H1 (cell line): ENCODE measurements at regions not wholly inside any gene's neighbourhood (a gene's known extent, or its start where the extent isn't known, plus 50 kb on each side); places are given as distances from the start of the nearest gene placed in this dataset.

ENCODE experiments used
- EZH2 ChIP-seq: fragments of 200-600 bp; sonication (generic); IDR thresholded peaks from 2 replicates; pipeline ENCODE4 v1.7.1; 2012; ENCODE audit warnings: low read depth, mild to moderate bottlenecking, moderate library complexity, low read length, inconsistent platforms; ENCODE audit not compliant: severe bottlenecking
- FOSL1 ChIP-seq: IDR thresholded peaks from 2 replicates; pipeline ENCODE4 v1.6.1; 2011; ENCODE audit warnings: mild to moderate bottlenecking, low read depth, low read length, moderate library complexity; ENCODE audit not compliant: insufficient read depth
- HDAC2 ChIP-seq, 2 experiments: fragments of 300-600 bp in 1 of 2; sonication (generic) in 1 of 2; IDR thresholded peaks; 2 replicates each; pipeline ENCODE4 v1.6.1; 2011 to 2012; ENCODE audit warnings: low read depth in 2 of 2, low read length in 2 of 2, mild to moderate bottlenecking in 2 of 2, moderate library complexity in 2 of 2, borderline replicate concordance in 1 of 2, inconsistent platforms in 1 of 2
- HDAC6 ChIP-seq: IDR thresholded peaks from one replicate; pipeline ENCODE4 v1.7.1; 2012; ENCODE audit warnings: low read depth, mild to moderate bottlenecking, inconsistent platforms, low read length, moderate library complexity
- KDM5A ChIP-seq: fragments of 200-600 bp; IDR thresholded peaks from 2 replicates; pipeline ENCODE4 v1.7.1; 2012; ENCODE audit warnings: mild to moderate bottlenecking, low read length, inconsistent platforms, mixed read lengths
- SIN3A ChIP-seq, 2 experiments: IDR thresholded peaks in 1 of 2; conservative IDR thresholded peaks in 1 of 2; 2 replicates each; pipeline ENCODE4 v1.6.1; 2011 to 2012; ENCODE audit warnings: low read length in 2 of 2, improper control_type of control experiment in 1 of 2, low read depth in 1 of 2, mild to moderate bottlenecking in 1 of 2
- SIRT6 ChIP-seq: IDR thresholded peaks from one replicate; pipeline ENCODE4 v1.7.1; 2012; ENCODE audit warnings: low read length, inconsistent platforms
- SP4 ChIP-seq: IDR thresholded peaks from 2 replicates; pipeline ENCODE4 v1.6.1; 2012; ENCODE audit warnings: low read length, inconsistent platforms
- SRF ChIP-seq: IDR thresholded peaks from 2 replicates; pipeline ENCODE4 v1.6.1; 2011; ENCODE audit warnings: mild to moderate bottlenecking, low read depth, low read length, moderate library complexity
- TAF1 ChIP-seq: IDR thresholded peaks from 2 replicates; pipeline ENCODE4 v1.6.1; 2011; ENCODE audit warnings: mild to moderate bottlenecking, low read depth, low read length
- TAF7 ChIP-seq: optimal IDR thresholded peaks from 2 replicates; pipeline ENCODE3; 2011; ENCODE audit warnings: low read depth, mild to moderate bottlenecking, inconsistent platforms, low read length, moderate library complexity, borderline replicate concordance
- TBP ChIP-seq: IDR thresholded peaks from 2 replicates; pipeline ENCODE4 v1.6.1; 2011; ENCODE audit warnings: low read depth, low read length, improper control_type of control experiment
- TF ChIP-seq, protein P1 (sequence below): fragments of 300-600 bp; sonication (generic); IDR thresholded peaks from 2 replicates; pipeline ENCODE4 v1.7.1; 2012; ENCODE audit warnings: low read length, moderate library complexity, mild to moderate bottlenecking, inconsistent platforms; ENCODE audit not compliant: insufficient replicate concordance

DNA sequence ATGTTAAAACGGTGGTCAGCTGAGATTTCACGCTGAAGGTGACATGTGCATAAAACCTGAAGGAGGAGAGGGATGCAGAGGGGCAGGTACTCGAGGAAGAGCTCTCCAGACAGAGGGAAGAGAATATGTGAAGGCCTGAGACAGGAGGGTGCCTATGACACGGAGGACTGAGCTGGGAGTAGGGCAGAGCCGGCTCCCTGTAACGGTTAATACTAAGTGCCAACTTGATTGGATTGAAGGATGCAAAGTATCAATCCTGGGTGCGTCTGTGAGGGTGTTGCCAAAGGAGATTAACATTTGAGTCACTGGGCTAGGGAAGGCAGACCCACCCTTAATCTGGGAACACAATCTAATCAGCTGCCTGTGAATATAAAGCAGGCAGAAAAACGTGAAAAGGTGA, 136.2 kb upstream of the SYT6 start (continued):
- TF ChIP-seq, protein P1, sequence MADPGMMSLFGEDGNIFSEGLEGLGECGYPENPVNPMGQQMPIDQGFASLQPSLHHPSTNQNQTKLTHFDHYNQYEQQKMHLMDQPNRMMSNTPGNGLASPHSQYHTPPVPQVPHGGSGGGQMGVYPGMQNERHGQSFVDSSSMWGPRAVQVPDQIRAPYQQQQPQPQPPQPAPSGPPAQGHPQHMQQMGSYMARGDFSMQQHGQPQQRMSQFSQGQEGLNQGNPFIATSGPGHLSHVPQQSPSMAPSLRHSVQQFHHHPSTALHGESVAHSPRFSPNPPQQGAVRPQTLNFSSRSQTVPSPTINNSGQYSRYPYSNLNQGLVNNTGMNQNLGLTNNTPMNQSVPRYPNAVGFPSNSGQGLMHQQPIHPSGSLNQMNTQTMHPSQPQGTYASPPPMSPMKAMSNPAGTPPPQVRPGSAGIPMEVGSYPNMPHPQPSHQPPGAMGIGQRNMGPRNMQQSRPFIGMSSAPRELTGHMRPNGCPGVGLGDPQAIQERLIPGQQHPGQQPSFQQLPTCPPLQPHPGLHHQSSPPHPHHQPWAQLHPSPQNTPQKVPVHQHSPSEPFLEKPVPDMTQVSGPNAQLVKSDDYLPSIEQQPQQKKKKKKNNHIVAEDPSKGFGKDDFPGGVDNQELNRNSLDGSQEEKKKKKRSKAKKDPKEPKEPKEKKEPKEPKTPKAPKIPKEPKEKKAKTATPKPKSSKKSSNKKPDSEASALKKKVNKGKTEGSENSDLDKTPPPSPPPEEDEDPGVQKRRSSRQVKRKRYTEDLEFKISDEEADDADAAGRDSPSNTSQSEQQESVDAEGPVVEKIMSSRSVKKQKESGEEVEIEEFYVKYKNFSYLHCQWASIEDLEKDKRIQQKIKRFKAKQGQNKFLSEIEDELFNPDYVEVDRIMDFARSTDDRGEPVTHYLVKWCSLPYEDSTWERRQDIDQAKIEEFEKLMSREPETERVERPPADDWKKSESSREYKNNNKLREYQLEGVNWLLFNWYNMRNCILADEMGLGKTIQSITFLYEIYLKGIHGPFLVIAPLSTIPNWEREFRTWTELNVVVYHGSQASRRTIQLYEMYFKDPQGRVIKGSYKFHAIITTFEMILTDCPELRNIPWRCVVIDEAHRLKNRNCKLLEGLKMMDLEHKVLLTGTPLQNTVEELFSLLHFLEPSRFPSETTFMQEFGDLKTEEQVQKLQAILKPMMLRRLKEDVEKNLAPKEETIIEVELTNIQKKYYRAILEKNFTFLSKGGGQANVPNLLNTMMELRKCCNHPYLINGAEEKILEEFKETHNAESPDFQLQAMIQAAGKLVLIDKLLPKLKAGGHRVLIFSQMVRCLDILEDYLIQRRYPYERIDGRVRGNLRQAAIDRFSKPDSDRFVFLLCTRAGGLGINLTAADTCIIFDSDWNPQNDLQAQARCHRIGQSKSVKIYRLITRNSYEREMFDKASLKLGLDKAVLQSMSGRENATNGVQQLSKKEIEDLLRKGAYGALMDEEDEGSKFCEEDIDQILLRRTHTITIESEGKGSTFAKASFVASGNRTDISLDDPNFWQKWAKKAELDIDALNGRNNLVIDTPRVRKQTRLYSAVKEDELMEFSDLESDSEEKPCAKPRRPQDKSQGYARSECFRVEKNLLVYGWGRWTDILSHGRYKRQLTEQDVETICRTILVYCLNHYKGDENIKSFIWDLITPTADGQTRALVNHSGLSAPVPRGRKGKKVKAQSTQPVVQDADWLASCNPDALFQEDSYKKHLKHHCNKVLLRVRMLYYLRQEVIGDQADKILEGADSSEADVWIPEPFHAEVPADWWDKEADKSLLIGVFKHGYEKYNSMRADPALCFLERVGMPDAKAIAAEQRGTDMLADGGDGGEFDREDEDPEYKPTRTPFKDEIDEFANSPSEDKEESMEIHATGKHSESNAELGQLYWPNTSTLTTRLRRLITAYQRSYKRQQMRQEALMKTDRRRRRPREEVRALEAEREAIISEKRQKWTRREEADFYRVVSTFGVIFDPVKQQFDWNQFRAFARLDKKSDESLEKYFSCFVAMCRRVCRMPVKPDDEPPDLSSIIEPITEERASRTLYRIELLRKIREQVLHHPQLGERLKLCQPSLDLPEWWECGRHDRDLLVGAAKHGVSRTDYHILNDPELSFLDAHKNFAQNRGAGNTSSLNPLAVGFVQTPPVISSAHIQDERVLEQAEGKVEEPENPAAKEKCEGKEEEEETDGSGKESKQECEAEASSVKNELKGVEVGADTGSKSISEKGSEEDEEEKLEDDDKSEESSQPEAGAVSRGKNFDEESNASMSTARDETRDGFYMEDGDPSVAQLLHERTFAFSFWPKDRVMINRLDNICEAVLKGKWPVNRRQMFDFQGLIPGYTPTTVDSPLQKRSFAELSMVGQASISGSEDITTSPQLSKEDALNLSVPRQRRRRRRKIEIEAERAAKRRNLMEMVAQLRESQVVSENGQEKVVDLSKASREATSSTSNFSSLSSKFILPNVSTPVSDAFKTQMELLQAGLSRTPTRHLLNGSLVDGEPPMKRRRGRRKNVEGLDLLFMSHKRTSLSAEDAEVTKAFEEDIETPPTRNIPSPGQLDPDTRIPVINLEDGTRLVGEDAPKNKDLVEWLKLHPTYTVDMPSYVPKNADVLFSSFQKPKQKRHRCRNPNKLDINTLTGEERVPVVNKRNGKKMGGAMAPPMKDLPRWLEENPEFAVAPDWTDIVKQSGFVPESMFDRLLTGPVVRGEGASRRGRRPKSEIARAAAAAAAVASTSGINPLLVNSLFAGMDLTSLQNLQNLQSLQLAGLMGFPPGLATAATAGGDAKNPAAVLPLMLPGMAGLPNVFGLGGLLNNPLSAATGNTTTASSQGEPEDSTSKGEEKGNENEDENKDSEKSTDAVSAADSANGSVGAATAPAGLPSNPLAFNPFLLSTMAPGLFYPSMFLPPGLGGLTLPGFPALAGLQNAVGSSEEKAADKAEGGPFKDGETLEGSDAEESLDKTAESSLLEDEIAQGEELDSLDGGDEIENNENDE, result no peak
- TF ChIP-seq FOSL1 (no peak), SRF (no peak), KDM5A (no peak), TBP (no peak), SP4 (no peak), EZH2 (no peak), TAF1 (no peak), HDAC6 (no peak), TAF7 (no peak), SIN3A (conservative IDR thresholded peaks at IDR 0.05 in 1 of 2, IDR thresholded peaks at IDR 0.05 in 1 of 2; ENCODE audit: low read depth in 1 of 2, low read length in 2 of 2) (no peak), HDAC2 (IDR thresholded peaks at IDR 0.05; ENCODE audit: borderline replicate concordance in 1 of 2, low read depth in 2 of 2, low read length in 2 of 2) (no peak), SIRT6 (no peak)
